MCF 10A (cell line): ENCODE measurements at regions not wholly inside any gene's neighbourhood (a gene's known extent, or its start where the extent isn't known, plus 50 kb on each side); places are given as distances from the start of the nearest gene placed in this dataset.

Source experiments
- BruUV-seq: library from RNA; stranded (reverse); fragments of 400-500 nt; replicated peaks from 2 replicates; lab custom pipeline; 2021; lab: Mats Ljungman, UMichigan
- CTCF ChIA-PET: fragments of 300-600 bp; sonication (Branson Sonifier 250); formaldehyde crosslinking; extraction: SDS; loops from one replicate; lab custom pipeline; 2021; ENCODE audit warnings: antibody characterized with exemption, inconsistent platforms; lab: Yijun Ruan, JAX
- POLR2A ChIA-PET: fragments of 300-600, 350-650 bp; sonication (Branson Sonifier 250); formaldehyde crosslinking; extraction: SDS; loops from one replicate; lab custom pipeline; 2020; ENCODE audit warnings: antibody characterized with exemption, inconsistent platforms; lab: Yijun Ruan, JAX
- DNase-seq: peaks from one replicate; pipeline ENCODE4 v3.0.0-alpha.2; 2018; ENCODE audit not compliant: unreplicated experiment
- H3K27ac Mint-ChIP-seq: one replicate; pipeline ENCODE4 v1.8.0; 2022; ENCODE audit warnings: mild to moderate bottlenecking, low read depth, mixed read lengths; ENCODE audit not compliant: unreplicated experiment
- H3K27me3 Mint-ChIP-seq: one replicate; pipeline ENCODE4 v1.8.0; 2022; ENCODE audit warnings: mixed read lengths; ENCODE audit not compliant: insufficient read depth, unreplicated experiment
- H3K36me3 Mint-ChIP-seq: one replicate; pipeline ENCODE4 v1.8.0; 2022; ENCODE audit warnings: mild to moderate bottlenecking, moderate library complexity, mixed read lengths; ENCODE audit not compliant: insufficient read depth, unreplicated experiment
- H3K4me1 Mint-ChIP-seq: one replicate; pipeline ENCODE4 v1.8.0; 2022; ENCODE audit warnings: mixed read lengths; ENCODE audit not compliant: insufficient read depth, unreplicated experiment
- H3K4me3 Mint-ChIP-seq: one replicate; pipeline ENCODE4 v1.8.0; 2022; ENCODE audit warnings: mild to moderate bottlenecking, moderate library complexity, mixed read lengths; ENCODE audit not compliant: unreplicated experiment
- H3K9me3 Mint-ChIP-seq: one replicate; pipeline ENCODE4 v1.8.0; 2022; ENCODE audit warnings: mixed read lengths; ENCODE audit not compliant: unreplicated experiment
- intact Hi-C: fragments of 100-400 bp; cut with micrococcal nuclease; formaldehyde crosslinking; loops from 2 replicates; pipeline ENCODE4 v1.14.1; 2022
- TF ChIP-seq, protein P1 (sequence below): fragments of 200-600 bp; IDR thresholded peaks from one replicate; pipeline ENCODE4 v1.8.0; 2022; ENCODE audit warnings: antibody characterized with exemption, mild to moderate bottlenecking; ENCODE audit not compliant: unreplicated experiment

DNA sequence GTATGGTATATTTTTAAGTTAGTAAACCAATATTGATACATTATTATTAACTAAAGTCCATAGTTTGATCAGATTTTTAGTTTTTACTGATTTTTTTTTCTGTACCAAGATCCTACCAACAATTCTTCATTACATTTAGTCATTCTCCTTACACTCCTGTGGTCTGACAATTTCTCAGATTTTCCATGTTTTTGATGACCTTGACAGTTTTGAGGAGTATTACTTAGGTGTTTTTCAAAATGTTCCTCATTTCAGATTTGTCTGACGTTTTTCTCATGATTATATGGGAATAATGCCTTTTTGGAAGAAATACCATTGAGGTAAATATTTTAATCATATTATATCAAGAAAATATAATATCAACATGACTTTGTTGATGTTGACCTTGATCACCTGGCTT lies 423.8 kb downstream of the PPP4R3C start:
- Mint-ChIP-seq H3K36me3 (no peaks in the 10 kb centered on the region), H3K4me3 (no peak overlapping the region), H3K9me3 (no peaks in the 10 kb centered on the region), H3K27me3 (no peaks in the 10 kb centered on the region), H3K4me1 (peaks cover 7% of the 10 kb centered on the region), H3K27ac (no peak overlapping the region)
- no peak for DNase-seq
- BruUV-seq = no TSS peak
- CTCF ChIA-PET = no interaction called here
- POLR2A ChIA-PET = no interaction called here
- intact Hi-C loops = no loop called here
- TF ChIP-seq, protein P1, sequence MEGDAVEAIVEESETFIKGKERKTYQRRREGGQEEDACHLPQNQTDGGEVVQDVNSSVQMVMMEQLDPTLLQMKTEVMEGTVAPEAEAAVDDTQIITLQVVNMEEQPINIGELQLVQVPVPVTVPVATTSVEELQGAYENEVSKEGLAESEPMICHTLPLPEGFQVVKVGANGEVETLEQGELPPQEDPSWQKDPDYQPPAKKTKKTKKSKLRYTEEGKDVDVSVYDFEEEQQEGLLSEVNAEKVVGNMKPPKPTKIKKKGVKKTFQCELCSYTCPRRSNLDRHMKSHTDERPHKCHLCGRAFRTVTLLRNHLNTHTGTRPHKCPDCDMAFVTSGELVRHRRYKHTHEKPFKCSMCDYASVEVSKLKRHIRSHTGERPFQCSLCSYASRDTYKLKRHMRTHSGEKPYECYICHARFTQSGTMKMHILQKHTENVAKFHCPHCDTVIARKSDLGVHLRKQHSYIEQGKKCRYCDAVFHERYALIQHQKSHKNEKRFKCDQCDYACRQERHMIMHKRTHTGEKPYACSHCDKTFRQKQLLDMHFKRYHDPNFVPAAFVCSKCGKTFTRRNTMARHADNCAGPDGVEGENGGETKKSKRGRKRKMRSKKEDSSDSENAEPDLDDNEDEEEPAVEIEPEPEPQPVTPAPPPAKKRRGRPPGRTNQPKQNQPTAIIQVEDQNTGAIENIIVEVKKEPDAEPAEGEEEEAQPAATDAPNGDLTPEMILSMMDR = no peak

DNA sequence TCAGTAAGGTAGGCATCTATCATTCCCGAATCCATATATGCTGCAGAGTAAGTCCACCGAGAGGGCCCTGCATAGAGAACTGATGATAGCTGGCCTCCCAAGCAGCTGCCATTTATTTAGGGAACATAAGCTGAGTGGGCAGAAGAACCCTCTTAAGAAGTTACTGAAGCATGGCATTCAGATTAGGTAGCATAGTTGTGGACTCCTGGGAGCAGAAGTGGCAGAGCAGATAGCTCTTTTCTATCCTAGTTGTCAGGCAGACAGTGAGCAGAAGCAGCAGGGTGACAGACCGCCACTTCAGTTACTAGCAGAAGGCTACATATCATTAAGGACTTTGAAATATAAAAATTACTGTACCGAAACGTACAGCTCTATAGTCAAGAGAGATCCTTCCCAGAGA lies 454.7 kb downstream of the PPP4R3C start:
- H3K27me3 Mint-ChIP-seq = no peaks in the 10 kb centered on the region
- H3K27ac Mint-ChIP-seq = no peak overlapping the region
- intact Hi-C loops = no loop called here
- TF ChIP-seq, protein P1 = no peak
- H3K4me1 Mint-ChIP-seq = peaks cover 5% of the 10 kb centered on the region
- H3K36me3 Mint-ChIP-seq = no peaks in the 10 kb centered on the region
- peaks cover 13% of the 10 kb centered on the region for H3K9me3 Mint-ChIP-seq
- ChIA-PET POLR2A (no interaction called here), CTCF (no interaction called here)
- BruUV-seq = no TSS peak
- DNase-seq = no peak
- no peak overlapping the region for H3K4me3 Mint-ChIP-seq

DNA sequence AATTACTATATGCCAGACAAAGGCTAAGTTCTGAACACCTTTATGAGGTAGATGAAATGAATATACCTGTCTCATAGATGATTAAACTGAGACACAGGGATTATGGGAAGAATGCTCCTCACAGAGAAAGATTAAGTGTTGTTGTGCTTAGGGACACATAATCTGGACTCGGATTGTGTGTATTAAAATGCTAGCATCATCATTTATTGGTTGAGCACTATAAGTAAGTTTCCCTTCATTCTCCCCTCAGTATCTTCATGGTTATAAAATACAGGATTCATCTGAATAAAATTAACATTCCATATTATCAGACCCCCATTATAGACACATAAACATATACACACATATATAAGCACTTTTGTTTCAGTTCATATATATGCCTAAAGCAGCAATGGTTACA lies 463.5 kb downstream of the PPP4R3C start:
- TF ChIP-seq, protein P1 = no peak
- DNase-seq = no peak
- Mint-ChIP-seq H3K4me3 (no peak overlapping the region), H3K9me3 (peaks cover 9% of the 10 kb centered on the region), H3K27me3 (no peaks in the 10 kb centered on the region), H3K4me1 (no peaks in the 10 kb centered on the region), H3K36me3 (no peaks in the 10 kb centered on the region), H3K27ac (no peak overlapping the region)
- CTCF ChIA-PET = no interaction called here
- POLR2A ChIA-PET = no interaction called here
- intact Hi-C loops = no loop called here
- no TSS peak for BruUV-seq

DNA sequence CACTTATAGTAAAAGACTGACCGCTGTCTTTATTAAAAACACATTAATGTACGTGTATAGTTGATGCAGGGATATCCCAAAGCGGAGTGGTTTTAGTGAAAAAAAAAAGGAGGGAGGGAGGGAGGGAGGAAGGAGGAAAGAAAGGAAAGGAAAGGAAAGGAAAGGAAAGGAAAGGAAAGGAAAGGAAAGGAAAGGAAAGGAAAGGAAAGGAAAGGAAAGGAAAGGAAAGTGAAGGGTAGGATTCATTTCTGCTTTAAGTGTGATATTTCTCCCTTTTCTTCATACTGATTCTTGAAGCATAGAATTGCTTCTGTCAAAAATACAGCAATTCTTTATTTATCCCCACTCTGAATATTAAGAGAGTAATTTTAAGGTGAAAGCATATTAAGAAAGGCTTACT lies 504.9 kb downstream of the PPP4R3C start:
- peaks cover 9% of the 10 kb centered on the region for H3K4me1 Mint-ChIP-seq
- no peaks in the 10 kb centered on the region for H3K27me3 Mint-ChIP-seq
- TF ChIP-seq, protein P1 = no peak
- intact Hi-C loops = no loop called here
- no peaks in the 10 kb centered on the region for H3K36me3 Mint-ChIP-seq
- H3K4me3 Mint-ChIP-seq = no peak overlapping the region
- ChIA-PET POLR2A (no interaction called here), CTCF (interaction anchor here (0.7 kb wide), 1 partner anchor 13 kb away, joined by 3 read pairs; no protein-coding TSS in a partner anchor)
- DNase-seq = no peak
- no TSS peak for BruUV-seq
- H3K27ac Mint-ChIP-seq = no peak overlapping the region
- no peaks in the 10 kb centered on the region for H3K9me3 Mint-ChIP-seq
